Peyer's patch (tissue), 4 donors: ENCODE measurements at regions not wholly inside any gene's neighbourhood (a gene's known extent, or its start where the extent isn't known, plus 50 kb on each side); places are given as distances from the start of the nearest gene placed in this dataset.
"Not testable (repeated sequence)": the region's sequence is repeated elsewhere in the genome, so short reads cannot be mapped to it uniquely, and the experiment has no call there.

Source experiments
- DNase-seq, 3 donors: peaks; one replicate each; pipeline ENCODE4 v3.0.0-alpha.2; 2017 to 2019
- H3K27ac ChIP-seq, 4 donors: fragments of 200-600 bp; sonication (generic); one replicate each; pipeline ENCODE4 v1.5.1; 2016 to 2019
- H3K27me3 ChIP-seq, 2 donors: fragments of 200-600 bp; sonication (generic); one replicate each; pipeline ENCODE4 v1.5.1; 2019
- H3K36me3 ChIP-seq, 3 donors: fragments of 200-600 bp; sonication (generic); one replicate each; pipeline ENCODE4 v1.5.1; 2016 to 2019
- H3K4me1 ChIP-seq, 4 donors: fragments of 200-600 bp; sonication (generic); one replicate each; pipeline ENCODE4 v1.5.1; 2016 to 2019
- H3K4me3 ChIP-seq, 4 donors: fragments of 200-600 bp; sonication (generic); 1 replicate in 3 of 4; 2 replicates in 1 of 4; pipeline ENCODE4 v1.5.1; 2016 to 2019; ENCODE audit warnings: mild to moderate bottlenecking in 1 of 4
- H3K9me3 ChIP-seq, 4 donors: fragments of 200-600 bp; sonication (generic); one replicate each; pipeline ENCODE4 v1.5.1; 2016 to 2019; ENCODE audit warnings: mild to moderate bottlenecking in 1 of 4
- CTCF ChIP-seq, 6 experiments: fragments of 450-650 bp in 4 of 6; fragments of 200-600 bp in 2 of 6; sonication (generic) in 1 of 6; IDR thresholded peaks; one replicate each; pipeline ENCODE4 v1.5.1; 2017 to 2019; ENCODE audit warnings: antibody characterized with exemption in 6 of 6, mild to moderate bottlenecking in 3 of 6, moderate library complexity in 1 of 6
- POLR2A ChIP-seq, 2 donors: fragments of 450-650 bp; IDR thresholded peaks; one replicate each; pipeline ENCODE4 v1.5.1; 2017; ENCODE audit warnings: antibody characterized with exemption in 2 of 2, mild to moderate bottlenecking in 2 of 2, moderate library complexity in 2 of 2

- H3K9me3 ChIP-seq = no peaks in the 10 kb centered on the region
- H3K36me3 ChIP-seq = no peaks in the 10 kb centered on the region
- no peaks in the 10 kb centered on the region for H3K4me1 ChIP-seq
- H3K4me3 ChIP-seq = no peak overlapping the region
- H3K27me3 ChIP-seq = no peaks in the 10 kb centered on the region
- TF ChIP-seq CTCF (IDR thresholded peaks at IDR 0.05) = no peak
- TF ChIP-seq POLR2A (IDR thresholded peaks at IDR 0.05) = no peak
- no peak for DNase-seq
- H3K27ac ChIP-seq = no peak overlapping the region
These were observed 74.9 kb upstream of the CAPRIN1 start for GRCh38 chr11:33976495-33977199.

GRCh38 chr11:33974804-33975203 lies 76.7 kb upstream of the CAPRIN1 start:
- Histone ChIP-seq H3K4me1 (no peaks in the 10 kb centered on the region), H3K27me3 (no peaks in the 10 kb centered on the region)

GRCh38 chr11:33971530-33971929 lies 79.7 kb upstream of the LMO2 start:
- not testable (repeated sequence) for H3K9me3 ChIP-seq, H3K4me3 ChIP-seq, H3K4me1 ChIP-seq, H3K27ac ChIP-seq, H3K27me3 ChIP-seq, H3K36me3 ChIP-seq, DNase-seq

More at GRCh38 chr11:33974804-33975203, 76.7 kb upstream of the CAPRIN1 start:
- H3K9me3 ChIP-seq = no peaks in the 10 kb centered on the region
- DNase-seq = no peak
- H3K36me3 ChIP-seq = no peaks in the 10 kb centered on the region
- H3K27ac ChIP-seq = no peak overlapping the region
- H3K4me3 ChIP-seq = no peak overlapping the region
- TF ChIP-seq CTCF (IDR thresholded peaks at IDR 0.05) = no peak
- no peak for TF ChIP-seq POLR2A (IDR thresholded peaks at IDR 0.05)

GRCh38 chr11:33970984-33971466 lies 79.1 kb upstream of the LMO2 start:
- Histone ChIP-seq H3K36me3 (no peaks in the 10 kb centered on the region), H3K4me3 (no peak overlapping the region)

GRCh38 chr11:33967451-33967850 lies 75.6 kb upstream of the LMO2 start:
- no peaks in the 10 kb centered on the region for H3K27me3 ChIP-seq
- H3K36me3 ChIP-seq = no peaks in the 10 kb centered on the region
- no peak for TF ChIP-seq CTCF (IDR thresholded peaks at IDR 0.05)
- no peak for TF ChIP-seq POLR2A (IDR thresholded peaks at IDR 0.05)
- no peaks in the 10 kb centered on the region for H3K4me1 ChIP-seq
- no peak overlapping the region for H3K27ac ChIP-seq
- no peak overlapping the region for H3K4me3 ChIP-seq
- no peak for DNase-seq
- H3K9me3 ChIP-seq = no peaks in the 10 kb centered on the region

More at GRCh38 chr11:33970984-33971466, 79.1 kb upstream of the LMO2 start:
- peak in 5 of 6 experiments; percentile 20 to 66 (median 56) for TF ChIP-seq CTCF (IDR thresholded peaks at IDR 0.05)
- TF ChIP-seq POLR2A (IDR thresholded peaks at IDR 0.05) = no peak
- H3K9me3 ChIP-seq = no peaks in the 10 kb centered on the region
- H3K27me3 ChIP-seq = no peaks in the 10 kb centered on the region
- no peaks in the 10 kb centered on the region for H3K4me1 ChIP-seq
- H3K27ac ChIP-seq = no peak overlapping the region
- peak in 2 of 3 donors; percentile 19 to 56 for DNase-seq

GRCh38 chr11:33965032-33965431 lies 73.2 kb upstream of the LMO2 start:
- Histone ChIP-seq H3K4me3 (no peak overlapping the region), H3K27me3 (no peaks in the 10 kb centered on the region), H3K36me3 (no peaks in the 10 kb centered on the region), H3K27ac (no peak overlapping the region), H3K4me1 (no peaks in the 10 kb centered on the region), H3K9me3 (no peaks in the 10 kb centered on the region)
- TF ChIP-seq POLR2A (IDR thresholded peaks at IDR 0.05) = no peak
- TF ChIP-seq CTCF (IDR thresholded peaks at IDR 0.05) = no peak
- DNase-seq = no peak
